ENCODE measurements at regions not wholly inside any gene's neighbourhood (a gene's known extent, or its start where the extent isn't known, plus 50 kb on each side); places are given as distances from the start of the nearest gene placed in this dataset.

DNA sequence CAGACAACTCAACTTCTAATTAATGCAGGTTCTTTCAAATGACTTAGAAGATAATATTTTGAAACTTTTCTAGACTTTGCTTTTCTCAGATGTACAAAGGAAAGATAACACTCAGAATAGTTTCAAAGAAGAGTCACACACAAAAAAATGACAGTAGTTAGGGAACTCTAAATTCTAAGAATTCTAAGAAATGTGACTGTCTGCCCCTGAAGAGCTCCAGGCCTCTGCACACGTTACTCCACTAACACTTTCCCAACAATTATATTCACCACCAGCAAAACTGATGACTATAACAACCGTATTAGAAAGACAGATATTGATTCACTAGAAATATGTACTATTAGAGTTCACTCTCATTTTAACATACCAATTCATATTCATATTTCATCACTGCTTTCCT, 133.3 kb upstream of the SMLR1 start:
- no peak for TF ChIP-seq YY1 (IDR thresholded peaks at IDR 0.05; ENCODE audit: borderline replicate concordance in 1 of 3, control insufficient read depth in 1 of 3, extremely low read depth in 1 of 3, insufficient read depth in 3 of 3, insufficient read length in 1 of 3, insufficient replicate concordance in 2 of 3, low read depth in 1 of 3, low read length in 2 of 3)
- no peak for TF ChIP-seq EP300 (IDR thresholded peaks at IDR 0.05; ENCODE audit: low read length)
- no peak for TF ChIP-seq ETV6 (IDR thresholded peaks at IDR 0.05; ENCODE audit: borderline replicate concordance in 1 of 2, low read depth in 2 of 2, low read length in 1 of 2)
- no peak for TF ChIP-seq ETV6 (CRISPR knock-in tag; IDR thresholded peaks at IDR 0.05; ENCODE audit: borderline replicate concordance)
- TF ChIP-seq, protein P1, sequence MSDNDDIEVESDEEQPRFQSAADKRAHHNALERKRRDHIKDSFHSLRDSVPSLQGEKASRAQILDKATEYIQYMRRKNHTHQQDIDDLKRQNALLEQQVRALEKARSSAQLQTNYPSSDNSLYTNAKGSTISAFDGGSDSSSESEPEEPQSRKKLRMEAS (CRISPR knock-in tag; IDR thresholded peaks at IDR 0.05) = no peak
- TF ChIP-seq, protein P2, sequence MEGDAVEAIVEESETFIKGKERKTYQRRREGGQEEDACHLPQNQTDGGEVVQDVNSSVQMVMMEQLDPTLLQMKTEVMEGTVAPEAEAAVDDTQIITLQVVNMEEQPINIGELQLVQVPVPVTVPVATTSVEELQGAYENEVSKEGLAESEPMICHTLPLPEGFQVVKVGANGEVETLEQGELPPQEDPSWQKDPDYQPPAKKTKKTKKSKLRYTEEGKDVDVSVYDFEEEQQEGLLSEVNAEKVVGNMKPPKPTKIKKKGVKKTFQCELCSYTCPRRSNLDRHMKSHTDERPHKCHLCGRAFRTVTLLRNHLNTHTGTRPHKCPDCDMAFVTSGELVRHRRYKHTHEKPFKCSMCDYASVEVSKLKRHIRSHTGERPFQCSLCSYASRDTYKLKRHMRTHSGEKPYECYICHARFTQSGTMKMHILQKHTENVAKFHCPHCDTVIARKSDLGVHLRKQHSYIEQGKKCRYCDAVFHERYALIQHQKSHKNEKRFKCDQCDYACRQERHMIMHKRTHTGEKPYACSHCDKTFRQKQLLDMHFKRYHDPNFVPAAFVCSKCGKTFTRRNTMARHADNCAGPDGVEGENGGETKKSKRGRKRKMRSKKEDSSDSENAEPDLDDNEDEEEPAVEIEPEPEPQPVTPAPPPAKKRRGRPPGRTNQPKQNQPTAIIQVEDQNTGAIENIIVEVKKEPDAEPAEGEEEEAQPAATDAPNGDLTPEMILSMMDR (IDR thresholded peaks at IDR 0.05 in 2 of 3, conservative IDR thresholded peaks at IDR 0.05 in 1 of 3; ENCODE audit: insufficient read depth in 2 of 3, low read depth in 1 of 3, low read length in 3 of 3) = no peak
- TF ChIP-seq, protein P3, sequence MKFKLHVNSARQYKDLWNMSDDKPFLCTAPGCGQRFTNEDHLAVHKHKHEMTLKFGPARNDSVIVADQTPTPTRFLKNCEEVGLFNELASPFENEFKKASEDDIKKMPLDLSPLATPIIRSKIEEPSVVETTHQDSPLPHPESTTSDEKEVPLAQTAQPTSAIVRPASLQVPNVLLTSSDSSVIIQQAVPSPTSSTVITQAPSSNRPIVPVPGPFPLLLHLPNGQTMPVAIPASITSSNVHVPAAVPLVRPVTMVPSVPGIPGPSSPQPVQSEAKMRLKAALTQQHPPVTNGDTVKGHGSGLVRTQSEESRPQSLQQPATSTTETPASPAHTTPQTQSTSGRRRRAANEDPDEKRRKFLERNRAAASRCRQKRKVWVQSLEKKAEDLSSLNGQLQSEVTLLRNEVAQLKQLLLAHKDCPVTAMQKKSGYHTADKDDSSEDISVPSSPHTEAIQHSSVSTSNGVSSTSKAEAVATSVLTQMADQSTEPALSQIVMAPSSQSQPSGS (CRISPR knock-in tag; IDR thresholded peaks at IDR 0.05) = no peak
- TF ChIP-seq SMC3 (conservative IDR thresholded peaks at IDR 0.05; ENCODE audit: insufficient read depth, low read depth, low read length) = no peak
- no peak for TF ChIP-seq CBX5 (IDR thresholded peaks at IDR 0.05; ENCODE audit: borderline replicate concordance, low read depth)
- no peak for TF ChIP-seq ELF1 (tag; IDR thresholded peaks at IDR 0.05)
- TF ChIP-seq BHLHE40 (IDR thresholded peaks at IDR 0.05; ENCODE audit: low read length) = no peak
- TF ChIP-seq, protein P4, sequence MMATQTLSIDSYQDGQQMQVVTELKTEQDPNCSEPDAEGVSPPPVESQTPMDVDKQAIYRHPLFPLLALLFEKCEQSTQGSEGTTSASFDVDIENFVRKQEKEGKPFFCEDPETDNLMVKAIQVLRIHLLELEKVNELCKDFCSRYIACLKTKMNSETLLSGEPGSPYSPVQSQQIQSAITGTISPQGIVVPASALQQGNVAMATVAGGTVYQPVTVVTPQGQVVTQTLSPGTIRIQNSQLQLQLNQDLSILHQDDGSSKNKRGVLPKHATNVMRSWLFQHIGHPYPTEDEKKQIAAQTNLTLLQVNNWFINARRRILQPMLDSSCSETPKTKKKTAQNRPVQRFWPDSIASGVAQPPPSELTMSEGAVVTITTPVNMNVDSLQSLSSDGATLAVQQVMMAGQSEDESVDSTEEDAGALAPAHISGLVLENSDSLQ (IDR thresholded peaks at IDR 0.05) = no peak
- TF ChIP-seq, protein P5, sequence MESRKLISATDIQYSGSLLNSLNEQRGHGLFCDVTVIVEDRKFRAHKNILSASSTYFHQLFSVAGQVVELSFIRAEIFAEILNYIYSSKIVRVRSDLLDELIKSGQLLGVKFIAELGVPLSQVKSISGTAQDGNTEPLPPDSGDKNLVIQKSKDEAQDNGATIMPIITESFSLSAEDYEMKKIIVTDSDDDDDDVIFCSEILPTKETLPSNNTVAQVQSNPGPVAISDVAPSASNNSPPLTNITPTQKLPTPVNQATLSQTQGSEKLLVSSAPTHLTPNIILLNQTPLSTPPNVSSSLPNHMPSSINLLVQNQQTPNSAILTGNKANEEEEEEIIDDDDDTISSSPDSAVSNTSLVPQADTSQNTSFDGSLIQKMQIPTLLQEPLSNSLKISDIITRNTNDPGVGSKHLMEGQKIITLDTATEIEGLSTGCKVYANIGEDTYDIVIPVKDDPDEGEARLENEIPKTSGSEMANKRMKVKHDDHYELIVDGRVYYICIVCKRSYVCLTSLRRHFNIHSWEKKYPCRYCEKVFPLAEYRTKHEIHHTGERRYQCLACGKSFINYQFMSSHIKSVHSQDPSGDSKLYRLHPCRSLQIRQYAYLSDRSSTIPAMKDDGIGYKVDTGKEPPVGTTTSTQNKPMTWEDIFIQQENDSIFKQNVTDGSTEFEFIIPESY (CRISPR knock-in tag; IDR thresholded peaks at IDR 0.05) = no peak
- TF ChIP-seq SMAD2 (IDR thresholded peaks at IDR 0.05; ENCODE audit: low read depth, low read length) = no peak
- no peak for TF ChIP-seq MYC (IDR thresholded peaks at IDR 0.05; ENCODE audit: low read depth, low read length)
- no peak for TF ChIP-seq MYC (CRISPR knock-in tag; IDR thresholded peaks at IDR 0.05; ENCODE audit: borderline replicate concordance, low read depth)
